ENCODE measurements at regions not wholly inside any gene's neighbourhood (a gene's known extent, or its start where the extent isn't known, plus 50 kb on each side); places are given as distances from the start of the nearest gene placed in this dataset.

DNA sequence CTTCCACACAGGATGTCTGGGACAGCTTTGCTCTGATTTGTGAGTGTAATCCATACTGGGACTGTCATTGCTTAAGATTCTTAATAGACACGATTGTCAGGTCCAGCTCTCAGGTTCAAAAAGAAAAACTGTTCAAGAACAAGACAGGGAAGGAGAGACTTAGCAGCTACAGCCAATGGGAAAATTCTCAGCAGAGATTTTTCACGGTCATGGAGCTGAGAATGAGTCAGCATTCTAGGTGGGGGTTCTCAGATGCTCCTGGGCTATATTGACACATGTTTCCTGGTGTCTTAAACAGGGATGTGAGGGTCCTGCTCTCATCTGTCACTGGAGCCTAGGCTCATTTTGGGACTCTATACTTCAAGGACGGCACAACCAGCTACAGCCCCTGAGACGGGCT is 318.3 kb downstream of the RRAGC start:
- TF ChIP-seq, protein P1, sequence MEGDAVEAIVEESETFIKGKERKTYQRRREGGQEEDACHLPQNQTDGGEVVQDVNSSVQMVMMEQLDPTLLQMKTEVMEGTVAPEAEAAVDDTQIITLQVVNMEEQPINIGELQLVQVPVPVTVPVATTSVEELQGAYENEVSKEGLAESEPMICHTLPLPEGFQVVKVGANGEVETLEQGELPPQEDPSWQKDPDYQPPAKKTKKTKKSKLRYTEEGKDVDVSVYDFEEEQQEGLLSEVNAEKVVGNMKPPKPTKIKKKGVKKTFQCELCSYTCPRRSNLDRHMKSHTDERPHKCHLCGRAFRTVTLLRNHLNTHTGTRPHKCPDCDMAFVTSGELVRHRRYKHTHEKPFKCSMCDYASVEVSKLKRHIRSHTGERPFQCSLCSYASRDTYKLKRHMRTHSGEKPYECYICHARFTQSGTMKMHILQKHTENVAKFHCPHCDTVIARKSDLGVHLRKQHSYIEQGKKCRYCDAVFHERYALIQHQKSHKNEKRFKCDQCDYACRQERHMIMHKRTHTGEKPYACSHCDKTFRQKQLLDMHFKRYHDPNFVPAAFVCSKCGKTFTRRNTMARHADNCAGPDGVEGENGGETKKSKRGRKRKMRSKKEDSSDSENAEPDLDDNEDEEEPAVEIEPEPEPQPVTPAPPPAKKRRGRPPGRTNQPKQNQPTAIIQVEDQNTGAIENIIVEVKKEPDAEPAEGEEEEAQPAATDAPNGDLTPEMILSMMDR (IDR thresholded peaks at IDR 0.05; ENCODE audit: extremely low read depth in 1 of 2, insufficient read depth in 1 of 2, low read depth in 1 of 2, low read length in 2 of 2), result no peak
- TF ChIP-seq POLR2A (IDR thresholded peaks at IDR 0.05; ENCODE audit: low read depth, low read length) (no peak), EZH2 (IDR thresholded peaks at IDR 0.05; ENCODE audit: borderline replicate concordance, low read depth, low read length, severe bottlenecking) (no peak), GATA2 (IDR thresholded peaks at IDR 0.05; ENCODE audit: insufficient read depth, insufficient read length, low read depth, low read length) (no peak)
